NOMO-1 (cell line): ENCODE measurements at regions not wholly inside any gene's neighbourhood (a gene's known extent, or its start where the extent isn't known, plus 50 kb on each side); places are given as distances from the start of the nearest gene placed in this dataset.
"Not testable (repeated sequence)": the region's sequence is repeated elsewhere in the genome, so short reads cannot be mapped to it uniquely, and the experiment has no call there.

Experiments used
- DNase-seq, 2 experiments: peaks; one replicate each; lab custom pipeline; 2025; ENCODE audit not compliant: unreplicated experiment in 2 of 2; lab: John Stamatoyannopoulos, UW

- DNase-seq: no peak
Observed at GRCh38 chr7:109402107-109402506, 832.4 kb downstream of the DNAJB9 start.

- DNase-seq: no peak
Observed at GRCh38 chr7:109407756-109408155, 838.1 kb downstream of the DNAJB9 start.

GRCh38 chr7:109437957-109438356 is 868.3 kb downstream of the DNAJB9 start:
- DNase-seq: no peak

- DNase-seq: no peak
Observed at GRCh38 chr7:109449760-109450159, 880.1 kb downstream of the DNAJB9 start.

- no peak for DNase-seq
Observed at GRCh38 chr7:109456116-109456515, 886.4 kb downstream of the DNAJB9 start.

GRCh38 chr7:109460296-109460695 is 890.6 kb downstream of the DNAJB9 start:
- no peak for DNase-seq

- no peak for DNase-seq
Observed at GRCh38 chr7:109462171-109462570, 892.5 kb downstream of the DNAJB9 start.

GRCh38 chr7:109467729-109468128 is 898.1 kb downstream of the DNAJB9 start:
- not testable (repeated sequence) for DNase-seq

- no peak for DNase-seq
Observed at GRCh38 chr7:109473172-109473571, 903.5 kb downstream of the DNAJB9 start.

GRCh38 chr7:109476409-109476808 is 906.7 kb downstream of the DNAJB9 start:
- no peak for DNase-seq

GRCh38 chr7:109479388-109479787 is 909.7 kb downstream of the DNAJB9 start:
- DNase-seq: no peak

- DNase-seq: not testable (repeated sequence)
Observed at GRCh38 chr7:109490607-109491006, 920.9 kb downstream of the DNAJB9 start.

GRCh38 chr7:109497053-109497452 is 927.4 kb downstream of the DNAJB9 start:
- no peak for DNase-seq

GRCh38 chr7:109498131-109498530 is 928.5 kb downstream of the DNAJB9 start:
- no peak for DNase-seq

GRCh38 chr7:109503421-109503820 is 933.7 kb downstream of the DNAJB9 start:
- no peak for DNase-seq

- no peak for DNase-seq
Observed at GRCh38 chr7:109522585-109522984, 952.9 kb downstream of the DNAJB9 start.

GRCh38 chr7:109527833-109528232 is 958.2 kb downstream of the DNAJB9 start:
- DNase-seq: no peak

GRCh38 chr7:109529712-109530111 is 960.0 kb downstream of the DNAJB9 start:
- DNase-seq: no peak

GRCh38 chr7:109532262-109532992 is 962.8 kb downstream of the DNAJB9 start:
- DNase-seq: no peak

GRCh38 chr7:109545686-109546085 is 976.0 kb downstream of the DNAJB9 start:
- no peak for DNase-seq

GRCh38 chr7:109549471-109550193 is 980.0 kb downstream of the DNAJB9 start:
- no peak for DNase-seq

GRCh38 chr7:109552017-109552416 is 982.3 kb downstream of the DNAJB9 start:
- DNase-seq: no peak
